ENCODE measurements at regions not wholly inside any gene's neighbourhood (a gene's known extent, or its start where the extent isn't known, plus 50 kb on each side); places are given as distances from the start of the nearest gene placed in this dataset.
A peak's percentile ranks its signal among the peaks of the same experiment; 100 is the strongest.

DNA sequence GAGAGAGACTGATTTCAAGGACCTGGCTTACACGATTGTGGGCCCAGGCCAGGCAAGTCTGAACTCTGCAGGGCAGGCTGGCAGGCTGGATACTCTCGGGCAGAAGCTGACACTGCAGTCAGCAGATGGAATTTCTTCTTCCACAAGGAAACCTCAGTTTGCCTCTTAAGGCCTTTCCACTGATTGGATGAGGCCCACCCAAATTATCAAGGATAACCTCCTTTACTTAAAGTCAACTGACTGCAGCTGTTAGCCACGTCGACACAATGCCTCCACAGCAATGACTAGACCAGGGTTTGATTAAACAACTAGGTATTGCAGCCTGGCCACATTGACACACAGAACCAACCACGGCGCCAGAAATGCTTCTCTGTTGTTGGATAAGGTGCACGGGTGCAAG lies 130.5 kb downstream of the PSMG1 start:
- in situ Hi-C loops (cut with MboI; ENCODE audit: low sequenced_read_pairs) (no loop called here), intact Hi-C loops (cut with micrococcal nuclease) (no loop called here)
- CTCF ChIA-PET, result no interaction called here

More for the DNA sequence above, 130.5 kb downstream of the PSMG1 start:
- POLR2A ChIA-PET (ENCODE audit: unreplicated experiment), result no interaction called here
- Histone ChIP-seq H3K36me3 (ENCODE audit: control insufficient read depth, insufficient read depth, low read length) (no peaks in the 10 kb centered on the region), H2AFZ (replicated peaks; ENCODE audit: low read length, poor library complexity) (no peak overlapping the region), H3K9me3 (ENCODE audit: control insufficient read depth, insufficient read depth, low read length) (no peaks in the 10 kb centered on the region), H4K5ac (ENCODE audit: low read depth, low read length) (no peak overlapping the region), H3K4me1 (ENCODE audit: control insufficient read depth, insufficient read depth, low read length) (peaks cover 3% of the 10 kb centered on the region; the same call in 1 of the 2 replicates), H3K9me1 (ENCODE audit: insufficient read depth, low read length) (peaks cover 12% of the 10 kb centered on the region; the same call in 1 of the 2 replicates), H2BK5ac (ENCODE audit: low read depth, low read length, poor library complexity, severe bottlenecking) (no peak overlapping the region), H3K14ac (replicated peaks; ENCODE audit: low read depth, low read length) (no peak overlapping the region), H4K91ac (ENCODE audit: insufficient read depth, low read depth, low read length) (no peak overlapping the region), H2BK15ac (ENCODE audit: low read depth, low read length) (no peak overlapping the region; the same call in 2 of the 3 replicates), H4K8ac (ENCODE audit: low read depth in 2 of 2, low read length in 2 of 2) (no peak overlapping the region), H3K27ac (ENCODE audit: insufficient read depth, low read length) (no peak overlapping the region), H4K20me1 (ENCODE audit: insufficient read depth, low read length) (no peaks in the 10 kb centered on the region), H2BK20ac (ENCODE audit: low read depth, low read length) (no peak overlapping the region), H3K23ac (ENCODE audit: low read depth, low read length) (no peak overlapping the region), H3K56ac (ENCODE audit: extremely low read depth, insufficient read depth, low read length) (no peak overlapping the region), H3K9ac (ENCODE audit: low read depth, low read length) (no peak overlapping the region), H3K79me1 (ENCODE audit: low read depth in 1 of 2, low read length in 2 of 2) (no peaks in the 10 kb centered on the region), H3K18ac (ENCODE audit: low read depth, low read length) (no peak overlapping the region), H3K4ac (ENCODE audit: low read depth, low read length) (peak overlapping the region; percentile 9; the same call in 1 of the 2 replicates), H3K4me3 (ENCODE audit: insufficient read depth, low read depth, low read length) (no peak overlapping the region), H2AK9ac (replicated peaks; ENCODE audit: low read depth, low read length, poor library complexity) (no peak overlapping the region), H2BK120ac (ENCODE audit: low read depth, low read length) (peak overlapping the region; percentile 39; the same call in 1 of the 2 replicates), H3K27me3 (ENCODE audit: control insufficient read depth, insufficient read depth, low read length) (peaks cover 2% of the 10 kb centered on the region; the same call in 1 of the 2 replicates), H2AK5ac (ENCODE audit: low read depth, low read length) (0 out of 2 replicates have a peak overlapping the region, but pooled peaks have one; percentile 33), H3K4me2 (ENCODE audit: low read depth, low read length) (no peak overlapping the region)
- BruUV-seq (replicated peaks), result no TSS peak
- ATAC-seq (ENCODE audit: low read depth) (no peak), DNase-seq (no peak)
- TF ChIP-seq, protein P1, sequence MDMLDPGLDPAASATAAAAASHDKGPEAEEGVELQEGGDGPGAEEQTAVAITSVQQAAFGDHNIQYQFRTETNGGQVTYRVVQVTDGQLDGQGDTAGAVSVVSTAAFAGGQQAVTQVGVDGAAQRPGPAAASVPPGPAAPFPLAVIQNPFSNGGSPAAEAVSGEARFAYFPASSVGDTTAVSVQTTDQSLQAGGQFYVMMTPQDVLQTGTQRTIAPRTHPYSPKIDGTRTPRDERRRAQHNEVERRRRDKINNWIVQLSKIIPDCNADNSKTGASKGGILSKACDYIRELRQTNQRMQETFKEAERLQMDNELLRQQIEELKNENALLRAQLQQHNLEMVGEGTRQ (IDR thresholded peaks at IDR 0.05; ENCODE audit: low read depth, low read length), result no peak
- TF ChIP-seq, protein P2, sequence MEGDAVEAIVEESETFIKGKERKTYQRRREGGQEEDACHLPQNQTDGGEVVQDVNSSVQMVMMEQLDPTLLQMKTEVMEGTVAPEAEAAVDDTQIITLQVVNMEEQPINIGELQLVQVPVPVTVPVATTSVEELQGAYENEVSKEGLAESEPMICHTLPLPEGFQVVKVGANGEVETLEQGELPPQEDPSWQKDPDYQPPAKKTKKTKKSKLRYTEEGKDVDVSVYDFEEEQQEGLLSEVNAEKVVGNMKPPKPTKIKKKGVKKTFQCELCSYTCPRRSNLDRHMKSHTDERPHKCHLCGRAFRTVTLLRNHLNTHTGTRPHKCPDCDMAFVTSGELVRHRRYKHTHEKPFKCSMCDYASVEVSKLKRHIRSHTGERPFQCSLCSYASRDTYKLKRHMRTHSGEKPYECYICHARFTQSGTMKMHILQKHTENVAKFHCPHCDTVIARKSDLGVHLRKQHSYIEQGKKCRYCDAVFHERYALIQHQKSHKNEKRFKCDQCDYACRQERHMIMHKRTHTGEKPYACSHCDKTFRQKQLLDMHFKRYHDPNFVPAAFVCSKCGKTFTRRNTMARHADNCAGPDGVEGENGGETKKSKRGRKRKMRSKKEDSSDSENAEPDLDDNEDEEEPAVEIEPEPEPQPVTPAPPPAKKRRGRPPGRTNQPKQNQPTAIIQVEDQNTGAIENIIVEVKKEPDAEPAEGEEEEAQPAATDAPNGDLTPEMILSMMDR (conservative IDR thresholded peaks at IDR 0.05; ENCODE audit: low read depth, low read length), result no peak
- WGBS, 2 experiments (ENCODE audit: extremely low coverage in 2 of 2, insufficient read length in 1 of 2), result 90% methylated on average over 6 of the region's 7 CpGs; no CpG with 5 or more reads in 1 of the 2 experiments
- dilution Hi-C loops (cut with HindIII; ENCODE audit: low sequenced_read_pairs, unreplicated experiment), result no loop called here
